ENCODE measurements at regions not wholly inside any gene's neighbourhood (a gene's known extent, or its start where the extent isn't known, plus 50 kb on each side); places are given as distances from the start of the nearest gene placed in this dataset.

DNA sequence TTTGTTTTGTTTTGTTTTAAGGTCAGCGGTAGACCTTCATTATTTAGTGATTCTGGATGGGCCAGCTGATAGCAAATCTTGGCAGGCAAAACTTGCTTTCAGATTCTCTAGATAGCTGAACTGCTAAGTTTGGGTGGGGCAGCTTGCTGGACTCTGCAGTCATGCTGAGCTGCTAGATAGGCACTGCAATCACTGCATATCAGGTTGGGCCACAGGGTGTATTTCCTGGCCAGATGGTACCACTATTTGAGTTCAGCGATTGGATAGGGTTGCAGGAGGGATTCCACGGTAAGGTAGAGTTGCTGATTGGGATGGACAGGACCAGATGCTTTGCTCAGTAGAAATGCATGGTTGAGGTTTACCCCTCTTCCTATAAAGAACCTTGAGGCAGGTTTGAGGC is 579.3 kb upstream of the ADGRL4 start:
- CTCF ChIA-PET: no interaction called here
- H3K9me3 Mint-ChIP-seq (ENCODE audit: low read depth, unreplicated experiment): peaks cover 4% of the 10 kb centered on the region
- H3K27me3 Mint-ChIP-seq (ENCODE audit: unreplicated experiment): no peaks in the 10 kb centered on the region
- H3K36me3 Mint-ChIP-seq (ENCODE audit: insufficient read depth, unreplicated experiment): no peaks in the 10 kb centered on the region
- intact Hi-C loops (cut with micrococcal nuclease; ENCODE audit: unreplicated experiment): no loop called here
- no TSS peak for BruUV-seq (replicated peaks)
- TF ChIP-seq, protein P1, sequence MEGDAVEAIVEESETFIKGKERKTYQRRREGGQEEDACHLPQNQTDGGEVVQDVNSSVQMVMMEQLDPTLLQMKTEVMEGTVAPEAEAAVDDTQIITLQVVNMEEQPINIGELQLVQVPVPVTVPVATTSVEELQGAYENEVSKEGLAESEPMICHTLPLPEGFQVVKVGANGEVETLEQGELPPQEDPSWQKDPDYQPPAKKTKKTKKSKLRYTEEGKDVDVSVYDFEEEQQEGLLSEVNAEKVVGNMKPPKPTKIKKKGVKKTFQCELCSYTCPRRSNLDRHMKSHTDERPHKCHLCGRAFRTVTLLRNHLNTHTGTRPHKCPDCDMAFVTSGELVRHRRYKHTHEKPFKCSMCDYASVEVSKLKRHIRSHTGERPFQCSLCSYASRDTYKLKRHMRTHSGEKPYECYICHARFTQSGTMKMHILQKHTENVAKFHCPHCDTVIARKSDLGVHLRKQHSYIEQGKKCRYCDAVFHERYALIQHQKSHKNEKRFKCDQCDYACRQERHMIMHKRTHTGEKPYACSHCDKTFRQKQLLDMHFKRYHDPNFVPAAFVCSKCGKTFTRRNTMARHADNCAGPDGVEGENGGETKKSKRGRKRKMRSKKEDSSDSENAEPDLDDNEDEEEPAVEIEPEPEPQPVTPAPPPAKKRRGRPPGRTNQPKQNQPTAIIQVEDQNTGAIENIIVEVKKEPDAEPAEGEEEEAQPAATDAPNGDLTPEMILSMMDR (IDR thresholded peaks at IDR 0.05; ENCODE audit: unreplicated experiment): no peak
- H3K4me1 Mint-ChIP-seq (ENCODE audit: low read depth, unreplicated experiment): no peaks in the 10 kb centered on the region
- no peak overlapping the region for H3K4me3 Mint-ChIP-seq (ENCODE audit: low read depth, unreplicated experiment)
- no peak overlapping the region for H3K27ac Mint-ChIP-seq (ENCODE audit: unreplicated experiment)
- no peak for DNase-seq

DNA sequence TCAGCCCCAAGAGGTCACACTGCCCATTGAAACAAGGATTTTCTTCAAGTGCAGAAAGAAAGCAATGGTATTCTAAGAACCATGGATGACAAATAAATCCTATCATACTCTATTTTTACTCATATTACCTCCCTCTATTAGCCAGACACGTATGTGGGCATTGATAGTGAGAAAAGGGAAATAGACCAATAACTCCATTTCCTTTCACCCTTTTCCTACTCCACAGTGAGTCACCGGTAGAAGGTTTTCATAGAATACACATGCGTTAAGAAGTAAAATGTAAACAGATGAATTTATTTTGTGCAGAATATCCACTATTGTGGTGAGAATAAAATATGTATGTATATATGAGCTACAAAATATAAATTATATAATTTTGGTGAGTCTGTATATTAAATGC is 568.9 kb upstream of the ADGRL4 start:
- CTCF ChIA-PET: no interaction called here
- TF ChIP-seq, protein P1 (IDR thresholded peaks at IDR 0.05; ENCODE audit: unreplicated experiment): no peak
- Mint-ChIP-seq H3K4me3 (ENCODE audit: low read depth, unreplicated experiment) (no peak overlapping the region), H3K27ac (ENCODE audit: unreplicated experiment) (no peak overlapping the region), H3K9me3 (ENCODE audit: low read depth, unreplicated experiment) (peaks cover 4% of the 10 kb centered on the region), H3K27me3 (ENCODE audit: unreplicated experiment) (no peaks in the 10 kb centered on the region), H3K4me1 (ENCODE audit: low read depth, unreplicated experiment) (no peaks in the 10 kb centered on the region), H3K36me3 (ENCODE audit: insufficient read depth, unreplicated experiment) (no peaks in the 10 kb centered on the region)
- intact Hi-C loops (cut with micrococcal nuclease; ENCODE audit: unreplicated experiment): no loop called here
- DNase-seq: no peak
- BruUV-seq (replicated peaks): no TSS peak

DNA sequence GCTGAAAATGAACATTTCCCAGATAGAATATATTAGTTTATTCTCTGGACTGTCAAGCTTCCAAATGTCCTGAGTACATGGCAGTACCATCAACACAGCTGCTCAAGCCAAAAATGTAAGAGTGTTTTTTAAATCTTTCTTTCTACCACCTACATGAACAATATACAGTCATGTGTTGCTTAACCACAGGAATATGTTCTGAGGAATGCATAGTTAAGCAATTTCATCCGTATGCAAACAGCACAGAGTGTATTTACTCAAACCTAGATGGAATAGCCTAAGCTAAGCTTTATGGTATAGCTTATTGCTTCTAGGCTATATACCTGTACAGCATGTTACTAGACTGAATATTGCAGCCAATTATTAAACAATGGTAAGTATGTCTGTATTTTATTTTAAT is 561.9 kb upstream of the ADGRL4 start:
- CTCF ChIA-PET: no interaction called here
- Mint-ChIP-seq H3K27ac (ENCODE audit: unreplicated experiment) (no peak overlapping the region), H3K36me3 (ENCODE audit: insufficient read depth, unreplicated experiment) (no peaks in the 10 kb centered on the region), H3K9me3 (ENCODE audit: low read depth, unreplicated experiment) (no peaks in the 10 kb centered on the region), H3K4me1 (ENCODE audit: low read depth, unreplicated experiment) (no peaks in the 10 kb centered on the region), H3K4me3 (ENCODE audit: low read depth, unreplicated experiment) (no peak overlapping the region), H3K27me3 (ENCODE audit: unreplicated experiment) (no peaks in the 10 kb centered on the region)
- TF ChIP-seq, protein P1 (IDR thresholded peaks at IDR 0.05; ENCODE audit: unreplicated experiment): no peak
- DNase-seq: no peak
- BruUV-seq (replicated peaks): no TSS peak
- intact Hi-C loops (cut with micrococcal nuclease; ENCODE audit: unreplicated experiment): no loop called here

DNA sequence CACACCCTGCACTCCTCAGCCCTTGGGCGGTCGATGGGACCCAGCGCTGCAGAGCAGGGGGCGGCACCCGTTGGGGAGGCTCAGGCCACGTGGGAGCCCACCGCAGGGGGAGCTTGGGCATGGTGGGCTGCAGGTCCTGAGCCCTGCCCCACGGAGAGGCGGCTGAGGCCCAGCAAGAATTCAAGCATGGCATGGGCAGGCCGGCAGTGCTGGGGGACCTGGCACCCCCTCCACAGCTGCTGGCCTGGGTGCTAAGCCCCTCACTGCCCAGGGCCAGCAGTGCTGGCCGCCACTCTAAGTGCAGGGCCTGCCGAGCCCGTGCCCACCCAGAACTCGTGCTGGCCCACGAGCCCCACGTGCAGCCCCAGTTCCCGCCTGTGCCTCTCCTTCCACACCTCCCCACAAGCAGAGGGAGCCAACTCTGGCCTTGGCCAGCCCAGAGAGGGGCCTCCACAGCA is 555.0 kb upstream of the ADGRL4 start:
- intact Hi-C loops (cut with micrococcal nuclease; ENCODE audit: unreplicated experiment): no loop called here
- H3K9me3 Mint-ChIP-seq (ENCODE audit: low read depth, unreplicated experiment): peaks cover 3% of the 10 kb centered on the region
- BruUV-seq (replicated peaks): no TSS peak
- no peak overlapping the region for H3K27ac Mint-ChIP-seq (ENCODE audit: unreplicated experiment)
- DNase-seq: no peak
- H3K27me3 Mint-ChIP-seq (ENCODE audit: unreplicated experiment): no peaks in the 10 kb centered on the region
- TF ChIP-seq, protein P1 (IDR thresholded peaks at IDR 0.05; ENCODE audit: unreplicated experiment): no peak
- H3K4me1 Mint-ChIP-seq (ENCODE audit: low read depth, unreplicated experiment): no peaks in the 10 kb centered on the region
- no peaks in the 10 kb centered on the region for H3K36me3 Mint-ChIP-seq (ENCODE audit: insufficient read depth, unreplicated experiment)
- CTCF ChIA-PET: no interaction called here
- H3K4me3 Mint-ChIP-seq (ENCODE audit: low read depth, unreplicated experiment): no peak overlapping the region

DNA sequence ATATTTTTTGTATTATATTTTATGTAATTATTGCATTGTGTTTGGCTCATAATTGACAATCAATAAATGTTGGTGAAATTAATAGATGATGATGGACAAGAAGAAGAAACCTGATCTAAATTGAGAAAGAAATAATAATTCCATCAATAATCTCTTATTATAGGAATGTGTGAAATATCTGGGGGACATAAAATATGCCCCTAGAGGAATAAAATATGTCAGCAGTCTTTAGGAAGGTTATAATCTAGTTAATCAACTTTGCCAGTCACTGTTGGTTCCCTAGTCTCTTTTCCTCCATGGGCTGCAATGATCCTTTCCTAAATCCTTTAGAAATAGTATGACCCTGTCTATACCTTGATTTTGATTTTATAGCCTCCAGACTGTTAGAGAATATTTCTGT is 549.7 kb upstream of the ADGRL4 start:
- no TSS peak for BruUV-seq (replicated peaks)
- Mint-ChIP-seq H3K27ac (ENCODE audit: unreplicated experiment) (no peak overlapping the region), H3K9me3 (ENCODE audit: low read depth, unreplicated experiment) (peaks cover 3% of the 10 kb centered on the region), H3K4me1 (ENCODE audit: low read depth, unreplicated experiment) (no peaks in the 10 kb centered on the region), H3K36me3 (ENCODE audit: insufficient read depth, unreplicated experiment) (no peaks in the 10 kb centered on the region), H3K27me3 (ENCODE audit: unreplicated experiment) (no peaks in the 10 kb centered on the region), H3K4me3 (ENCODE audit: low read depth, unreplicated experiment) (no peak overlapping the region)
- intact Hi-C loops (cut with micrococcal nuclease; ENCODE audit: unreplicated experiment): no loop called here
- TF ChIP-seq, protein P1 (IDR thresholded peaks at IDR 0.05; ENCODE audit: unreplicated experiment): no peak
- CTCF ChIA-PET: no interaction called here
- DNase-seq: no peak
